Gastrocnemius medialis (tissue), 4 donors: ENCODE measurements at regions not wholly inside any gene's neighbourhood (a gene's known extent, or its start where the extent isn't known, plus 50 kb on each side); places are given as distances from the start of the nearest gene placed in this dataset.

ENCODE experiments used
- ATAC-seq, 2 donors: fragments of 150-250 bp; one replicate each; pipeline ENCODE4 v1.9.1; 2016
- DNase-seq, 2 donors: peaks; one replicate each; pipeline ENCODE4 v3.0.0-alpha.2; 2019
- H3K27ac ChIP-seq, 4 donors: fragments of 200-600 bp; sonication (generic); 1 replicate in 1 of 4; 2 replicates in 3 of 4; pipeline ENCODE4 v1.5.1; 2016 to 2018; ENCODE audit warnings: mild to moderate bottlenecking in 2 of 4, moderate library complexity in 1 of 4
- H3K27me3 ChIP-seq, 3 donors: fragments of 200-600 bp; sonication (generic) in 2 of 3; 1 replicate in 1 of 3; 2 replicates in 2 of 3; pipeline versions ENCODE4 v1.5.1 to v1.6.0; 2016 to 2019; ENCODE audit warnings: mild to moderate bottlenecking in 1 of 3, moderate library complexity in 1 of 3
- H3K36me3 ChIP-seq, 2 donors: fragments of 200-600 bp; sonication (generic) in 1 of 2; one replicate each; pipeline ENCODE4 v1.5.1; 2017 to 2018
- H3K4me1 ChIP-seq, 2 donors: fragments of 200-600 bp; sonication (generic) in 1 of 2; one replicate each; pipeline ENCODE4 v1.5.1; 2016 to 2017; ENCODE audit warnings: mild to moderate bottlenecking in 2 of 2
- H3K4me3 ChIP-seq, 4 donors: fragments of 200-600 bp; sonication (generic) in 3 of 4; 1 replicate in 1 of 4; 2 replicates in 3 of 4; pipeline ENCODE4 v1.5.1; 2016 to 2019; ENCODE audit warnings: mild to moderate bottlenecking in 2 of 4
- H3K9me3 ChIP-seq, 3 donors: fragments of 200-600 bp; sonication (generic) in 2 of 3; 1 replicate in 1 of 3; 2 replicates in 2 of 3; pipeline ENCODE4 v1.5.1; 2016 to 2019
- POLR2A ChIP-seq, 2 donors: fragments of 450-650 bp; IDR thresholded peaks; one replicate each; pipeline ENCODE4 v1.6.1; 2017; ENCODE audit warnings: antibody characterized with exemption in 2 of 2, mild to moderate bottlenecking in 2 of 2, moderate library complexity in 2 of 2
- in situ Hi-C, 4 donors: fragments of 200-750 bp; cut with MboI; loops; one replicate each; pipeline versions ENCODE4 v1.15.0 to v1.8.0; 2017; ENCODE audit warnings: low sequenced_read_pairs in 4 of 4
- intact Hi-C: fragments of 100-400 bp; cut with DNase I; formaldehyde crosslinking; loops from one replicate; pipeline ENCODE4 v1.15.1; 2023; ENCODE audit warnings: low total_unique reads
- TF ChIP-seq, protein P1 (sequence below), 5 experiments: fragments of 450-650 bp in 3 of 5; fragments of 200-600 bp in 2 of 5; sonication (generic) in 2 of 5; IDR thresholded peaks in 4 of 5; conservative IDR thresholded peaks in 1 of 5; 1 replicate in 4 of 5; 2 replicates in 1 of 5; pipeline ENCODE4 v1.5.1; 2016 to 2019; ENCODE audit warnings: antibody characterized with exemption in 5 of 5, mild to moderate bottlenecking in 3 of 5, moderate library complexity in 3 of 5

DNA sequence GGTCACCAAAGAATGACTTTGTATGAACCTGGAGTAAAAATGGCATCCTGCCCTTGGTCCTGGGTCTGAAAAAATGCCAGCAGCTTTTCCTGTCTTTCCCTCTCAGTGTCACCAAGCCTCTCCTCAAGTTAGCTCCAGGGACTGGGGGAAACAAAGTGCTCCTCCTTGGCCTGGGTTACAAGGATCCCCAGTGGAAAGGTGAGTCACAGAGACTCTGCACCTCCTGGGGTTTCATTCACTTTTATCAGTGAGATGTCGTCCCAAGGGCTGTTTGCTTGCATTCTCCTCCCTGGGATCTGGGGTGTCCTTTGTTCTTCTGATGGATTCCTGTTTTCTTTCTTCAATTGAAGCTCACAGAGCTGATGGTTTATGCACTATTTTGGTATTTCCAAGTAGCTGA, 93.2 kb upstream of the CSNK1A1L start:
- H3K4me1 ChIP-seq = no peaks in the 10 kb centered on the region
- TF ChIP-seq, protein P1, sequence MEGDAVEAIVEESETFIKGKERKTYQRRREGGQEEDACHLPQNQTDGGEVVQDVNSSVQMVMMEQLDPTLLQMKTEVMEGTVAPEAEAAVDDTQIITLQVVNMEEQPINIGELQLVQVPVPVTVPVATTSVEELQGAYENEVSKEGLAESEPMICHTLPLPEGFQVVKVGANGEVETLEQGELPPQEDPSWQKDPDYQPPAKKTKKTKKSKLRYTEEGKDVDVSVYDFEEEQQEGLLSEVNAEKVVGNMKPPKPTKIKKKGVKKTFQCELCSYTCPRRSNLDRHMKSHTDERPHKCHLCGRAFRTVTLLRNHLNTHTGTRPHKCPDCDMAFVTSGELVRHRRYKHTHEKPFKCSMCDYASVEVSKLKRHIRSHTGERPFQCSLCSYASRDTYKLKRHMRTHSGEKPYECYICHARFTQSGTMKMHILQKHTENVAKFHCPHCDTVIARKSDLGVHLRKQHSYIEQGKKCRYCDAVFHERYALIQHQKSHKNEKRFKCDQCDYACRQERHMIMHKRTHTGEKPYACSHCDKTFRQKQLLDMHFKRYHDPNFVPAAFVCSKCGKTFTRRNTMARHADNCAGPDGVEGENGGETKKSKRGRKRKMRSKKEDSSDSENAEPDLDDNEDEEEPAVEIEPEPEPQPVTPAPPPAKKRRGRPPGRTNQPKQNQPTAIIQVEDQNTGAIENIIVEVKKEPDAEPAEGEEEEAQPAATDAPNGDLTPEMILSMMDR (IDR thresholded peaks at IDR 0.05 in 4 of 5, conservative IDR thresholded peaks at IDR 0.05 in 1 of 5) = no peak
- TF ChIP-seq POLR2A (IDR thresholded peaks at IDR 0.05) = no peak
- in situ Hi-C loops (no loop called here), intact Hi-C loops (no loop called here)
- ATAC-seq (no peak), DNase-seq (no peak)
- no peaks in the 10 kb centered on the region for H3K36me3 ChIP-seq
- H3K4me3 ChIP-seq = no peak overlapping the region
- no peaks in the 10 kb centered on the region for H3K9me3 ChIP-seq
- no peak overlapping the region for H3K27ac ChIP-seq
- no peaks in the 10 kb centered on the region for H3K27me3 ChIP-seq

DNA sequence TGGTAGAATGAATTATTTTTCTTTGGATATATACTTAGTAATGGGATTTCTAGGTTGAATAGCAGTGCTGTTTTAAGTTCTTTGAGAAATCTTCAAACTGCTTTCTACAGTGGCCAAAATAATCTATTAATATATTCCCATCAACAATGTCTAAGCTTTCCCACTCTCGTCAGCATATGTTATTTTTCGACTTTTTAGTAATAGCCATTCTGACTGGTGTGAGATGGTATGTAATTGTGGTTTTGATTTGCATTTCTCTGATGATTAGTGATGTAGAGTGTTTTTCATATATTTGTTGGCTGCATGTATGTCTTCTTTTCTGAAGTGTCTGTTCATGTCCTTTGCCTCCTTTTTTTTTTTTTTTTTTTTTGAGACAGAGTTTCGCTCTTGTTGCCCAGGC, 90.2 kb upstream of the CSNK1A1L start:
- Histone ChIP-seq H3K27me3 (no peaks in the 10 kb centered on the region), H3K36me3 (no peaks in the 10 kb centered on the region), H3K27ac (no peak overlapping the region), H3K9me3 (no peaks in the 10 kb centered on the region), H3K4me1 (no peaks in the 10 kb centered on the region), H3K4me3 (no peak overlapping the region)
- no peak for ATAC-seq
- no peak for DNase-seq
- in situ Hi-C loops = no loop called here
- TF ChIP-seq POLR2A (IDR thresholded peaks at IDR 0.05) = no peak
- TF ChIP-seq, protein P1 (IDR thresholded peaks at IDR 0.05 in 4 of 5, conservative IDR thresholded peaks at IDR 0.05 in 1 of 5) = no peak
- intact Hi-C loops = no loop called here

GRCh38 chr13:37194428-37194861, 89.0 kb upstream of the CSNK1A1L start:
- H3K27ac ChIP-seq = no peak overlapping the region
- TF ChIP-seq POLR2A (IDR thresholded peaks at IDR 0.05) = no peak
- TF ChIP-seq, protein P1 (IDR thresholded peaks at IDR 0.05 in 4 of 5, conservative IDR thresholded peaks at IDR 0.05 in 1 of 5) = no peak
- H3K4me1 ChIP-seq = no peaks in the 10 kb centered on the region
- no peak overlapping the region for H3K4me3 ChIP-seq
- H3K27me3 ChIP-seq = no peaks in the 10 kb centered on the region
- H3K9me3 ChIP-seq = no peaks in the 10 kb centered on the region
- ATAC-seq (no peak), DNase-seq (no peak)
- intact Hi-C loops (no loop called here), in situ Hi-C loops (no loop called here)
- no peaks in the 10 kb centered on the region for H3K36me3 ChIP-seq

GRCh38 chr13:37192956-37193355, 87.5 kb upstream of the CSNK1A1L start:
- intact Hi-C loops (no loop called here), in situ Hi-C loops (no loop called here)
- Histone ChIP-seq H3K27ac (no peak overlapping the region), H3K36me3 (no peaks in the 10 kb centered on the region), H3K27me3 (no peaks in the 10 kb centered on the region), H3K4me3 (no peak overlapping the region), H3K9me3 (no peaks in the 10 kb centered on the region), H3K4me1 (no peaks in the 10 kb centered on the region)
- no peak for TF ChIP-seq POLR2A (IDR thresholded peaks at IDR 0.05)
- TF ChIP-seq, protein P1 (IDR thresholded peaks at IDR 0.05 in 4 of 5, conservative IDR thresholded peaks at IDR 0.05 in 1 of 5) = no peak
- DNase-seq (no peak), ATAC-seq (no peak)

DNA sequence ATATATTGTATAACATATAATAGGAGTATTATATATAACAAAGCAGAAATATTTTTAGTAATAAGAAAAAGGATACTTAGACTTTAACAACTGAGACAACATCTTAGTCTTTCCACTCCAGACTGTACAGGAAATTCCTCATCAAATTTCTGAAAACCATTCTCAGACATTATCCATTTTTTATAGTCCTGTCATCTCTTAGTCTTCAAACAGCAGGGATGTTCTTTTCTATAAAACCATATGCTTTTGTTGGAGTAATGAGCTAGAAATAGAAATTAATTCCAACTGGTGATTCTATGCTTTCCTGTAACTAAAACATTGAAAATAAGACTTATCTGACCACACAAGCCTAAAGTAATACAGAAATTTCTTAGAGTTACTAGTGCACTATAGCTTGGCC, 82.2 kb upstream of the CSNK1A1L start:
- Histone ChIP-seq H3K27ac (no peak overlapping the region), H3K36me3 (no peaks in the 10 kb centered on the region), H3K4me3 (no peak overlapping the region), H3K4me1 (no peaks in the 10 kb centered on the region), H3K9me3 (no peaks in the 10 kb centered on the region), H3K27me3 (no peaks in the 10 kb centered on the region)
- no peak for DNase-seq
- intact Hi-C loops = no loop called here
- TF ChIP-seq, protein P1 (IDR thresholded peaks at IDR 0.05 in 4 of 5, conservative IDR thresholded peaks at IDR 0.05 in 1 of 5) = no peak
- no peak for TF ChIP-seq POLR2A (IDR thresholded peaks at IDR 0.05)
- ATAC-seq = no peak
- in situ Hi-C loops = no loop called here
